Endothelial cell of hepatic sinusoid (primary cell): ENCODE measurements at regions not wholly inside any gene's neighbourhood (a gene's known extent, or its start where the extent isn't known, plus 50 kb on each side); places are given as distances from the start of the nearest gene placed in this dataset.

ENCODE experiments used
- in situ Hi-C: cut with HindIII; loops from 2 replicates; pipeline ENCODE4 v1.10.0; 2017; ENCODE audit warnings: low sequenced_read_pairs

GRCh38 chr7:19062216-19062615 is 55.2 kb downstream of the TWIST1 start:
- in situ Hi-C loops = no loop called here

- in situ Hi-C loops = no loop called here
These were observed 56.1 kb downstream of the TWIST1 start for GRCh38 chr7:19061331-19061730.

- in situ Hi-C loops = no loop called here
These were observed 56.6 kb downstream of the TWIST1 start for GRCh38 chr7:19060761-19061259.

- in situ Hi-C loops = loop anchor here (10.0 kb wide), 1 partner anchor 212 kb away; no protein-coding TSS in a partner anchor
These were observed 61.1 kb downstream of the TWIST1 start for GRCh38 chr7:19056305-19056704.
